ENCODE measurements at regions not wholly inside any gene's neighbourhood (a gene's known extent, or its start where the extent isn't known, plus 50 kb on each side); places are given as distances from the start of the nearest gene placed in this dataset.

DNA sequence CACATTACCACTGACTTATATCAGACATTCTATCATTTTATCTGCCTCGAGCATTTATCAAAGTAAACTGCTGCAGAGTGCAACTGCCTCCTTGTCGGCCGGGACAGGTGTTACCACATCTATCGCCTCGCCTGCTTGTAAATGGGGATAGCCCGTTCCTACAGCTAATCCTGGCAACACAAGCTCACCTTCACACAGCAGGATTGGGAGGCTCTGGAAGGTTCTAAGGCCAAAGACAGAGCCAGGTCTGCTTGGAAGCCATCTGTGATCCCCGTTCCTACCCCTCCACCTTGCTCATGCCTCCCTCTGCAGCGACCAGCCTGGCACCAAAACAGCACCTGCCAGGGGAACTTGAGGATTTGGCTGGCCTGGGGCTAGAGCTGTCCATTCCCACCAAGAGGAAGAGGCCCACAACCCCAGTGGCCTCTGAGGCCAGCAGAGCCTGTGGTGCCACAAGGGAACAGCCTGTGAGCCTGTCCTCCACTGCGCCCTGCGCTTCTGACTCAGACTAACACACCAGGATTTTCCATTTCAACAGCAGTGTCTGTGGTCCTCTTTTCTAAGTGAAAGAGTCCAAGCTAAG is 114.8 kb upstream of the DIO3 start:
- TF ChIP-seq CTCF (IDR thresholded peaks at IDR 0.05; ENCODE audit: insufficient read depth, low read depth, low read length) (no peak), EZH2 (IDR thresholded peaks at IDR 0.05; ENCODE audit: insufficient read depth, low read length) (no peak)

Measured in astrocyte (in vitro differentiated cells and primary cell).